SW 1271 (cell line): ENCODE measurements at regions not wholly inside any gene's neighbourhood (a gene's known extent, or its start where the extent isn't known, plus 50 kb on each side); places are given as distances from the start of the nearest gene placed in this dataset.

Experiments
- DNase-seq, 2 experiments: peaks; one replicate each; lab custom pipeline; 2025; lab: John Stamatoyannopoulos, UW

DNA sequence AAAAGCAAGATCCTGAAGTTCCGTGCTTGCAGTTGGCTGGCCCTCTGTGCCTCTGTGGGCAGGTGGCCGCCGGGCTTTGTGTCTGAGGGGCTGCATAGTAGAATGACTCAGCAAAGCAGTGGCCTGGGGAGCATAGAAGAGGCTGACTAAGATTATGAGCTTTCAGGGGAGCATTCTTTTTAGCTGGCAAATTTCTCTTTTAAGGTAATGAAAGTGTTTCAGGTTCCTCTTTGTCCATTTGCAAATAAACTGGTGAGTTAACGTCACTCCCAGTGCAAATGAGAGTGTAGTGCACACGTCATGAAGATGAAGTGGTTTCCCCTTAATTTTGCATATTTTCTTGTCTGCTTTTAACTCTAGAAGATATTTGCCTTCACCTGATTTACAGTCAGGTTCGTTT, 98.6 kb downstream of the BCL2L11 start:
- no peak for DNase-seq

DNA sequence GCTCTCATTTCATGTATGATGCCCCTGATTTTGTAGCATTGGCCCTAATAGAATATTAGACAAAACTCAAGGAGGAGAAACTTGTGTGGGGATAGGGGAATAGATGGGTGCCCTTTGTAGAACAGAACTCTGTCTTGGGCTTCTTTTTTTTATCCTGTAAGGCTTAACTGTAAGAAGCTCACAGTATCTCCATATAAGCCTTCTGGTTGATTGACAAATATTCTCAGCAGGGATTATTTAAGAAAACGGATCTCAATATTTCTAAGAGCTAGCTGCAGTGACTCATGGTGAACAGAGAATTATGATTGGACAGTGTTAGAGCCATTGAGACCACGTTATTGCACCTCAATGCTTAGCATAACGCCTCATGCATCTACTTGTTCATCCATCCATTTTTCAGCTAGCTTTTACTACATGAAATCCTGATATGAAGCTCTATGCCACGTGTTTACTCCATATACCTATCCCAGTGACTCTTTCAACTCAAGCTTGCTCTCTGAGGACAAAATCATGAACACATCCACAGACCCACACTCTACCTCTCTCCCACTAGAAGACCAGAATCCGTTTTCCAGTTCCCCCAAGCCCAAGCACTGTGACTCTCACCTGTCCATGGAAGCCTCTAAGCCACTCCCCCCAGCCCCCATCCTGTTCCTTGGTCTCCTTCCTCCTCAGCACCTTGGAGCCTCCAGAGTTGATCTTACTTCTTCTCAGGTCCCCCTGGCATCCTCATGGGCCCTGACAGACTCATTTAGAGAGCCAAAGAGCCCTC, 99.2 kb downstream of the BCL2L11 start:
- no peak for DNase-seq

- no peak for DNase-seq
Measured at GRCh38 chr2:111220962-111221361, 100.2 kb downstream of the BCL2L11 start.

GRCh38 chr2:111221701-111222100, 101.0 kb downstream of the BCL2L11 start:
- no peak for DNase-seq

DNA sequence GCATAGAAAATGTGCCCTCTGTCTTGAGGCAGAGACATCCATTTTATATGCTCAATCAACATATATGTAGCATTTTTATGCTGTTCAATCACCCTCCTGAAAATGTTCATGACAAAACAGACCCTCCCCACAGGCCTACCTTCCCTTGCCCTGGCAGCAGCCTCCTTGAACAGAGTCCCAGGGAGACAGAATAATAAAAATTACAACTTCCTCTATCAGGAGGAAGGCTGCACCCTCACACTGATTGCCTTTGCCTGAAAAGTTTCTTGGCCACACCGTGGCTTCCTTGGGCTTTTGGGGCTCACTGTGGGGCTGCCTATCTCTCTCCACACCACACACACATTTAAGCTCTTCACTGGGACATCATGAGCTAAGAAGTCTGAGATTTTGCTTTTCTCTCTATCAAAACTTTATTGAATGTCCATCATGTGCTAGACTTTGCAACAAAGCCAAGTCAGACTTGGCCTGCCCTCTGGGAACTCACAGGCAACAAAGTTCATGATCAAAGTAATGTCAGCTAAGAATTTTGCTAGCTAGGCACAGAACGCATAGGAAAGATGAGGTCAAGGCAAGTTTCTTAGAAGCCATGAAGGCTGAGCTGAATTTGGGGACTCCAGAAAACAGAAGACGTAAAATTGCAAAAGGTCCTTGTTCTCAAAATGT, 101.6 kb downstream of the BCL2L11 start:
- DNase-seq = no peak

DNA sequence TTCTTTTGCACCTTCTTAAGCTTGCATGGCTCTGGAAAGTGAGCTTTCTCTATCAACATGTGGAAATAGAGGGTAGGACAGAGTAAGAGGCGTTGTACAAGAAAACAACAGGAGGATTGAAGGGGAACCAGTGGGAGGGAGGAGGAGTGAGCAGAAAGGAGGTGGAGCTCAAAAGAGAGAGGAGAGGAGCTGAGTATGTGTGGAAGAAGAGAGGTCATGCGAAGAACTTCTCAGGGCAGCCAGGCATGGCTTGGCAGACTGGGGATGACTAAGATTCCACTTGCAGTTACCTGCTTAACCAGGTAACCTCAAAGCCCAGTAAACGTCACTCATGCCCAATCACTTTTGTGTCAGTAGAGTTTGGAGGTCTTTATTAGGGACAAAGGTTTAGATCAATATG, 105.1 kb downstream of the BCL2L11 start:
- no peak for DNase-seq

- DNase-seq = no peak
Measured at GRCh38 chr2:111226876-111227700, 106.4 kb downstream of the BCL2L11 start.

GRCh38 chr2:111227716-111228141, 107.0 kb downstream of the BCL2L11 start:
- DNase-seq = peak; percentile 8 to 70

DNA sequence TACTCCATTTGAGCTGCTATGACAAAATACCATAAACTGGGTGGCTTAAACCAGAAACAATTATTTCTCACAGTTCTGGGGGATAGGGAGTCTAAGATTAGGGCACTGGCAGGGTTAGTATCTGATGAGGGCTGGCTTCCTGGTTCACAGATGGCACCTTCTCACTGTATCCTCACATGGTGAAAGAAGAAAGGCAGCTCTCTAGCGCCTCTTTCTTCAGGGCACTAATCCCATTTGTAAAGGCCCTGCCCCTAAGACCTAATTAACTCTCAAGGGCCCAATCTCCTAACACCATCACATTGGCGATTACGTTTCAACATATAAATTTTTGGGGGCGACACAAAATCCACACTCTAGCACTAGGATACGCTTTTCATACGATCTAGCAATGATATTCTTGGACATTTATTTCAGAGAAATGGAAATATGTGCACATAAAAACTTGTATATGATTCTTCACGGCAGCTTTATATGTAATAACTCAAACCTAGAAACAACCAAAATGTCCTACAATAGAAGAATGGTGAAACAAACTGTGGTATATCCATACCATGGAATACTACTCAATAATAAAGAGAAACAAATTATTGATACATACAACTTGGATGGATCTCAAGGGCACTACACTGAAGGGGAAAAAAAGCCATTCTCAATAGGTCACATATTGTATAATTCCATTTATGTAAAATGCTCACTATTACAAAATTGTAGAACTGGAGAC, 111.0 kb downstream of the BCL2L11 start:
- no peak for DNase-seq

DNA sequence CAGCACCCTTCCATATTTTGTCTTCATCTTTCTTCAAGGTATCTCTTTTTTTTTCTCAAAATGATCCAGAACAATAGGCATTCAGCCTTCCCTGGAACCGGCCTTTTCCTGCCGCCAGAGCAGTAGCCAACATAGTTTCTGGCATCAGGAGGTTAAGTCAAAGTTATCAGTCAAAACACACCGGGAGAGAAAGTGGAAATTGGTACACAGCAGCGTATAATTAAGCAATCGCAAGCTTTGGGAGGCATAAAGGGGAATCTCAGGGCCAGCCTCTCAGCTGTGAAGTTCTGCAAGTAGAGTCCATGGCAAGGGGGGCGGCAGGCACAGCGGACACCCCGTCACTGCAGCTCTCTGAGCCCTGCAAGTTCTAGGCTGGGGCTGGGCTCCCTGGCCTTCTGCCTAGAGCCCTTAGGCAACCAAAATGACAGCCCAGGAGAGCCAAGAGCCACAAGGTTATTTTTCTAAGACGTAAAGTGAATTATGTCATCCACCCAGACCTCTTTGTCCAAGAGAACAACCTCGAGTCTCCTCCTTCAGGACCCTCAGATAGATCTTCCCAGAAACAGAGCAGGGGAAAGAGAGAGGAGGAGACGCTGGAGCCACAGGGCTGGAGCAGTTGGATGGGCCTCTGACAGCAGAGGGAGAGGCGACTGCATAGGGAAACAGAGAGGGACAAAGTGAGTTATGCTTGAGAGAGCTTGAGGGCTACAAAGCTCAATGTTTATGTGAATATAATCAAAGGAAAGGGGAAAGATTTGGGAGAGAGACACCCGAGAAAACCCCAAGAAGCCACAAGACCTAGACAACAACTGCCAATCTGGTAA, 114.7 kb downstream of the BCL2L11 start:
- DNase-seq = no peak

- DNase-seq = no peak
Measured at GRCh38 chr2:111236025-111236424, 115.3 kb downstream of the BCL2L11 start.

DNA sequence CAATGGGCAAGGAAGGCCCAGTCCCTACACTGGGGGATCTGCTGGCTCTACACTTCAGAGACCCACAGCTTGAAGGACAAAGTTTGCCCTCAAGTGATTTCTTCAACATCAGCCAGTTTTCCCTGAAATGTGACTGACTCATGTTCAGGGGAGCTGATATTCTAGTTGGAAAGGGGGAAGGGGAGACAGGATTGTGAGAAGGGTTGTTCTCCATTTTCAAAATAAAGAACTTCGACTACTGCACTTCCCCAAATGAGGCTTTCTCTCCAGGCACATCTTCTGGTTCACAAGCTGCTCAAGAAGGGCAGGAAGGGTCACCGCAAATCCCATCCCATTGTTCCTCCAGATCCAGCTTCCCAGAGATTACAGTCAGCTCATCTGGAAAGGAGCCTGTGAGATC, 117.6 kb downstream of the BCL2L11 start:
- DNase-seq = no peak

- DNase-seq = no peak
Measured at GRCh38 chr2:111239107-111239506, 118.4 kb downstream of the BCL2L11 start.

- no peak for DNase-seq
Measured at GRCh38 chr2:111239581-111240249, 119.0 kb downstream of the BCL2L11 start.

DNA sequence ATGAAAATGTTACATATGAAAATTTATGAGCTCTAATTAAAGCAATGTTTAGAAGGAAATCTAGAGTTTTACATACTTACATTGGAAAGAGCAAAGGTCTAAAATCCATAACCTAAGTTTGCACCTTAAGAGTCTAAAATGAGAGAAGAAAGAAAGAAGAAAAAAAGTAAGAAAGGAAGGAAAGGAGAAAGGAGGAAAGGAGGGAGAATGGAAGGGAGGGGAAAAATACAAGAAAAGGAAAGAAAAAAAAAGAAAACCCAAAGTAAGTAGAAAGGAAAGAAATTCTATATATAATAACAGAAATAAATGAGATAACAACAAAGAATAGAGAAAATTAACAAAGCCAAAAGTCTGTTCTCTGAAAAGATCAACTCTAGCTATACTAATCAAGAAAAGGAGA, 122.6 kb downstream of the BCL2L11 start:
- no peak for DNase-seq

- DNase-seq = no peak
Measured at GRCh38 chr2:111244864-111245263, 124.2 kb downstream of the BCL2L11 start.

DNA sequence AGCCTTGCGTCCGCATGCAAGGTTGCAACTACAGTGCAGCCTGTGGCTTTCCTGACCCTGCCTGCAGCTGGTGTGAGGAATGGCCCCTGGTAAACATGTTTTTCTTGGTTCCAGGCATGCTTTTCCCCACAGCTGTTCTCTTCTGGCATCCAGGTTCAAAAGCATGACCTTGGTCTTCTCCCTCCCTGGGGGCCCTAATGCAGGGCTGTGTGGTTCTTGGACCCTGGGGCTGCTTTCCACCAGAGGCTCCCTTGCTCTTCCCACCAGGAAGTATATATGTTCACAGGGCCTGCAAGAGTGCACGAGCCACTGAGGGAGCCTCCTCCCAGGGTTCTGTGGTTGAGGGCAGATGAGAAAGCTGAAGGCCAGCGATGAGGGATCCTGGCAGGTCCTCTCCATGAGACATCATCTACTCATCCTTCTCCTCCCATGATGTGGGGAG, 125.9 kb downstream of the BCL2L11 start:
- no peak for DNase-seq

DNA sequence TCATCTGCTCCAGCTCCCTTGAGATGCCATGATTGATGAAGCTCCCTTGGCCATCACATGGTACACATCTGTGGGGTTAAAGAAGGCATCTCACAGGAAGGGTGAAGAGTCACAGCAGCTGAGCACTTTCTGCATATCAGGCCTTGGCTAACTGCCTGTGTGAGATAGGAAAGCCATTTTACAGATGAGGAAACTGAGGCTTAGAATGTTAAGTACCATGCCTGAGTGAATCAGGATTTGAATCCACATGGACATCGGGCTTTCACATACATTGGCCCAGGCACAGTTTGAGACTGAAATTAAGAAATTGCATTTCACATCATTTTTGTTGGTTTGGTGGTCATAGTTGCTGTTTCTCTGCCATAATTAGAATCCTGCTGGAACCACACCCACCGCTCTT, 126.8 kb downstream of the BCL2L11 start:
- DNase-seq = no peak

GRCh38 chr2:111249806-111250205, 129.1 kb downstream of the BCL2L11 start:
- DNase-seq = no peak

- no peak for DNase-seq
Measured at GRCh38 chr2:111250448-111251030, 129.8 kb downstream of the BCL2L11 start.
